Glutamatergic neuron (in vitro differentiated cells): ENCODE measurements at regions not wholly inside any gene's neighbourhood (a gene's known extent, or its start where the extent isn't known, plus 50 kb on each side); places are given as distances from the start of the nearest gene placed in this dataset.

ENCODE experiments used
- DNase-seq: peaks from one replicate; pipeline ENCODE4 v3.0.0; 2022
- H3K27ac Mint-ChIP-seq: one replicate; pipeline ENCODE4 v1.8.0; 2020; ENCODE audit warnings: mild to moderate bottlenecking, mixed read lengths, inconsistent platforms; ENCODE audit not compliant: unreplicated experiment
- H3K27me3 Mint-ChIP-seq: one replicate; pipeline ENCODE4 v1.8.0; 2020; ENCODE audit warnings: mild to moderate bottlenecking, moderate library complexity, mixed read lengths, inconsistent platforms; ENCODE audit not compliant: unreplicated experiment
- H3K36me3 Mint-ChIP-seq: one replicate; pipeline ENCODE4 v1.8.0; 2020; ENCODE audit warnings: mild to moderate bottlenecking, mixed read lengths, inconsistent platforms; ENCODE audit not compliant: unreplicated experiment
- H3K4me1 Mint-ChIP-seq: one replicate; pipeline ENCODE4 v1.8.0; 2020; ENCODE audit warnings: mild to moderate bottlenecking, low read depth, mixed read lengths, inconsistent platforms; ENCODE audit not compliant: unreplicated experiment
- H3K4me3 Mint-ChIP-seq: one replicate; pipeline ENCODE4 v1.8.0; 2020; ENCODE audit warnings: mild to moderate bottlenecking, mixed read lengths, inconsistent platforms; ENCODE audit not compliant: unreplicated experiment
- H3K9me3 Mint-ChIP-seq: one replicate; pipeline ENCODE4 v1.8.0; 2020; ENCODE audit warnings: mild to moderate bottlenecking, moderate library complexity, mixed read lengths, inconsistent platforms; ENCODE audit not compliant: unreplicated experiment
- TF ChIP-seq, protein P1 (sequence below): fragments of 200-600 bp; sonication (generic); IDR thresholded peaks from one replicate; pipeline ENCODE4 v1.5.0; 2021; ENCODE audit not compliant: partially characterized antibody, unreplicated experiment

DNA sequence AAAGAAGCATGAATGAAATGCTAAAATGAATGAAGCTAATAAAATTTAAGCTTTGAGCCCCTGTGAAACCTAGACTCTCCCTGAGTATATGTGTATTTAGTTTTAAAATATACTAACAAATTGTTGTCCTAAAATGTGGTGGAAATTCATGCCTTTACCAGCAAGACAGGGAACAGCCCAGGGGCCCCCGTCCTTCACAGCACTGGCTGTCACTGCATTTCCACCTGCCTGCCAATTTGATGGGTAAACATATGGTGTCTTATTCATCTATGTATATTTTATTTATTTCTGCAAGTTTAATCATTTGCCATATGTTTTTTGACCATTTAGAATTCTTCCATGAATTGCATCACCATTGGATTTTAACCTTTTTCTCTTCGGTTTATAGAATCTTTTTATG lies 463.7 kb upstream of the NBEA start:
- no peaks in the 10 kb centered on the region for H3K36me3 Mint-ChIP-seq
- TF ChIP-seq, protein P1, sequence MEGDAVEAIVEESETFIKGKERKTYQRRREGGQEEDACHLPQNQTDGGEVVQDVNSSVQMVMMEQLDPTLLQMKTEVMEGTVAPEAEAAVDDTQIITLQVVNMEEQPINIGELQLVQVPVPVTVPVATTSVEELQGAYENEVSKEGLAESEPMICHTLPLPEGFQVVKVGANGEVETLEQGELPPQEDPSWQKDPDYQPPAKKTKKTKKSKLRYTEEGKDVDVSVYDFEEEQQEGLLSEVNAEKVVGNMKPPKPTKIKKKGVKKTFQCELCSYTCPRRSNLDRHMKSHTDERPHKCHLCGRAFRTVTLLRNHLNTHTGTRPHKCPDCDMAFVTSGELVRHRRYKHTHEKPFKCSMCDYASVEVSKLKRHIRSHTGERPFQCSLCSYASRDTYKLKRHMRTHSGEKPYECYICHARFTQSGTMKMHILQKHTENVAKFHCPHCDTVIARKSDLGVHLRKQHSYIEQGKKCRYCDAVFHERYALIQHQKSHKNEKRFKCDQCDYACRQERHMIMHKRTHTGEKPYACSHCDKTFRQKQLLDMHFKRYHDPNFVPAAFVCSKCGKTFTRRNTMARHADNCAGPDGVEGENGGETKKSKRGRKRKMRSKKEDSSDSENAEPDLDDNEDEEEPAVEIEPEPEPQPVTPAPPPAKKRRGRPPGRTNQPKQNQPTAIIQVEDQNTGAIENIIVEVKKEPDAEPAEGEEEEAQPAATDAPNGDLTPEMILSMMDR: no peak

GRCh38 chr13:34502011-34502410 lies 440.1 kb upstream of the NBEA start:
- DNase-seq: no peak
- no peak overlapping the region for H3K4me3 Mint-ChIP-seq
- H3K36me3 Mint-ChIP-seq: no peaks in the 10 kb centered on the region
- no peaks in the 10 kb centered on the region for H3K4me1 Mint-ChIP-seq
- TF ChIP-seq, protein P1: no peak
- no peaks in the 10 kb centered on the region for H3K27me3 Mint-ChIP-seq
- H3K27ac Mint-ChIP-seq: no peak overlapping the region
- no peaks in the 10 kb centered on the region for H3K9me3 Mint-ChIP-seq

More for the DNA sequence above, 463.7 kb upstream of the NBEA start:
- no peaks in the 10 kb centered on the region for H3K9me3 Mint-ChIP-seq
- H3K4me1 Mint-ChIP-seq: no peaks in the 10 kb centered on the region
- no peaks in the 10 kb centered on the region for H3K27me3 Mint-ChIP-seq
- DNase-seq: no peak
- H3K27ac Mint-ChIP-seq: no peak overlapping the region
- no peak overlapping the region for H3K4me3 Mint-ChIP-seq

- no peak for DNase-seq
- no peaks in the 10 kb centered on the region for H3K27me3 Mint-ChIP-seq
- TF ChIP-seq, protein P1: no peak
- no peaks in the 10 kb centered on the region for H3K36me3 Mint-ChIP-seq
- no peak overlapping the region for H3K27ac Mint-ChIP-seq
- H3K4me1 Mint-ChIP-seq: no peaks in the 10 kb centered on the region
- no peak overlapping the region for H3K4me3 Mint-ChIP-seq
- H3K9me3 Mint-ChIP-seq: no peaks in the 10 kb centered on the region
Observed at GRCh38 chr13:34502621-34503020, 439.4 kb upstream of the NBEA start.

DNA sequence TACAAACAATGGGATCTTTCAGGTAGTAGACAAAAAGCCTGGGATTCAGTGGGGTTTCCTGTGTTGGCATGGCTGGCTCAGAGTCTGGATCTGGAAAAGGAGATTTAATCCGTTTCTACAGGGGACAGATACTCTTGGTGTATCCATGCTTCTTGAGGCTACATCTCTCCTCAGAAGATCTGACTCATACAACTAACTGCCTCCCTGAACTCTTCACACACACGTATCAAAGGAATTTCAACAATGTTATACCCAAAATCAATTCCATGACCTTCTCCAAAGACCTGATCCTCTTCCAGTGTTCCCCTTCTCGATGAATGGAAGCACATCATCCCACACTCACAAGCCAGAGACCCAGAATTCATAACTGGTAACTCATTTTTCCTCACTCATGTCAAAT lies 435.3 kb upstream of the NBEA start:
- TF ChIP-seq, protein P1: no peak
- no peak overlapping the region for H3K4me3 Mint-ChIP-seq
- no peaks in the 10 kb centered on the region for H3K9me3 Mint-ChIP-seq
- H3K27me3 Mint-ChIP-seq: no peaks in the 10 kb centered on the region
- H3K4me1 Mint-ChIP-seq: no peaks in the 10 kb centered on the region
- no peak for DNase-seq
- no peaks in the 10 kb centered on the region for H3K36me3 Mint-ChIP-seq
- no peak overlapping the region for H3K27ac Mint-ChIP-seq

GRCh38 chr13:34507630-34508029 lies 434.4 kb upstream of the NBEA start:
- H3K9me3 Mint-ChIP-seq: no peaks in the 10 kb centered on the region
- no peak overlapping the region for H3K27ac Mint-ChIP-seq
- DNase-seq: no peak
- H3K27me3 Mint-ChIP-seq: no peaks in the 10 kb centered on the region
- TF ChIP-seq, protein P1: no peak
- no peak overlapping the region for H3K4me3 Mint-ChIP-seq
- no peaks in the 10 kb centered on the region for H3K4me1 Mint-ChIP-seq
- H3K36me3 Mint-ChIP-seq: no peaks in the 10 kb centered on the region
